Gastrocnemius medialis (tissue), 4 donors: ENCODE measurements at regions not wholly inside any gene's neighbourhood (a gene's known extent, or its start where the extent isn't known, plus 50 kb on each side); places are given as distances from the start of the nearest gene placed in this dataset.

Source experiments
- ATAC-seq, 2 donors: fragments of 150-250 bp; one replicate each; pipeline ENCODE4 v1.9.1; 2016
- DNase-seq, 2 donors: peaks; one replicate each; pipeline ENCODE4 v3.0.0-alpha.2; 2019
- H3K27ac ChIP-seq, 4 donors: fragments of 200-600 bp; sonication (generic); 1 replicate in 1 of 4; 2 replicates in 3 of 4; pipeline ENCODE4 v1.5.1; 2016 to 2018; ENCODE audit warnings: mild to moderate bottlenecking in 2 of 4, moderate library complexity in 1 of 4
- H3K27me3 ChIP-seq, 3 donors: fragments of 200-600 bp; sonication (generic) in 2 of 3; 1 replicate in 1 of 3; 2 replicates in 2 of 3; pipeline versions ENCODE4 v1.5.1 to v1.6.0; 2016 to 2019; ENCODE audit warnings: mild to moderate bottlenecking in 1 of 3, moderate library complexity in 1 of 3
- H3K36me3 ChIP-seq, 2 donors: fragments of 200-600 bp; sonication (generic) in 1 of 2; one replicate each; pipeline ENCODE4 v1.5.1; 2017 to 2018
- H3K4me1 ChIP-seq, 2 donors: fragments of 200-600 bp; sonication (generic) in 1 of 2; one replicate each; pipeline ENCODE4 v1.5.1; 2016 to 2017; ENCODE audit warnings: mild to moderate bottlenecking in 2 of 2
- H3K4me3 ChIP-seq, 4 donors: fragments of 200-600 bp; sonication (generic) in 3 of 4; 1 replicate in 1 of 4; 2 replicates in 3 of 4; pipeline ENCODE4 v1.5.1; 2016 to 2019; ENCODE audit warnings: mild to moderate bottlenecking in 2 of 4
- H3K9me3 ChIP-seq, 3 donors: fragments of 200-600 bp; sonication (generic) in 2 of 3; 1 replicate in 1 of 3; 2 replicates in 2 of 3; pipeline ENCODE4 v1.5.1; 2016 to 2019
- POLR2A ChIP-seq, 2 donors: fragments of 450-650 bp; IDR thresholded peaks; one replicate each; pipeline ENCODE4 v1.6.1; 2017; ENCODE audit warnings: antibody characterized with exemption in 2 of 2, mild to moderate bottlenecking in 2 of 2, moderate library complexity in 2 of 2
- in situ Hi-C, 4 donors: fragments of 200-750 bp; cut with MboI; loops; one replicate each; pipeline versions ENCODE4 v1.15.0 to v1.8.0; 2017; ENCODE audit warnings: low sequenced_read_pairs in 4 of 4
- intact Hi-C: fragments of 100-400 bp; cut with DNase I; formaldehyde crosslinking; loops from one replicate; pipeline ENCODE4 v1.15.1; 2023; ENCODE audit warnings: low total_unique reads
- TF ChIP-seq, protein P1 (sequence below), 5 experiments: fragments of 450-650 bp in 3 of 5; fragments of 200-600 bp in 2 of 5; sonication (generic) in 2 of 5; IDR thresholded peaks in 4 of 5; conservative IDR thresholded peaks in 1 of 5; 1 replicate in 4 of 5; 2 replicates in 1 of 5; pipeline ENCODE4 v1.5.1; 2016 to 2019; ENCODE audit warnings: antibody characterized with exemption in 5 of 5, mild to moderate bottlenecking in 3 of 5, moderate library complexity in 3 of 5

DNA sequence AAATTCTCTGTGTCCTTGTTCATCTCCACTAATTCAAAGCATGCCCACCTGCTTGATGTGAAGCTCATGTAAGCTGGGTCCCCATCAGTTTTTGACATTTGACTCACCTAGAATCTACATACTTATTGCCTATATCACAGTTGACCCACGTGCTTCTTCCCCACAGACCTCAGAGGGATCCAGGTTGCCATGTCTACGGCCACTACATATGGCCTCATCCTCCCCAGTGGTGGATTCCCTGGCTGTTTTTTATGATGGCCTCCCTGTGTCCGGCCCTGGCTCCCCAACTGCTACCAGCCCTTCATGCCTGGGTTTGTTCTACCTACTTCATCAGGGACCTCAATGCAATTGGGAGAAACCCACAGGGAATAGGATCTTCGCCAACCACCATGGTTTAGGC is 187.4 kb upstream of the GDF10 start:
- no peak for DNase-seq
- H3K27me3 ChIP-seq, result no peaks in the 10 kb centered on the region
- TF ChIP-seq, protein P1, sequence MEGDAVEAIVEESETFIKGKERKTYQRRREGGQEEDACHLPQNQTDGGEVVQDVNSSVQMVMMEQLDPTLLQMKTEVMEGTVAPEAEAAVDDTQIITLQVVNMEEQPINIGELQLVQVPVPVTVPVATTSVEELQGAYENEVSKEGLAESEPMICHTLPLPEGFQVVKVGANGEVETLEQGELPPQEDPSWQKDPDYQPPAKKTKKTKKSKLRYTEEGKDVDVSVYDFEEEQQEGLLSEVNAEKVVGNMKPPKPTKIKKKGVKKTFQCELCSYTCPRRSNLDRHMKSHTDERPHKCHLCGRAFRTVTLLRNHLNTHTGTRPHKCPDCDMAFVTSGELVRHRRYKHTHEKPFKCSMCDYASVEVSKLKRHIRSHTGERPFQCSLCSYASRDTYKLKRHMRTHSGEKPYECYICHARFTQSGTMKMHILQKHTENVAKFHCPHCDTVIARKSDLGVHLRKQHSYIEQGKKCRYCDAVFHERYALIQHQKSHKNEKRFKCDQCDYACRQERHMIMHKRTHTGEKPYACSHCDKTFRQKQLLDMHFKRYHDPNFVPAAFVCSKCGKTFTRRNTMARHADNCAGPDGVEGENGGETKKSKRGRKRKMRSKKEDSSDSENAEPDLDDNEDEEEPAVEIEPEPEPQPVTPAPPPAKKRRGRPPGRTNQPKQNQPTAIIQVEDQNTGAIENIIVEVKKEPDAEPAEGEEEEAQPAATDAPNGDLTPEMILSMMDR (IDR thresholded peaks at IDR 0.05 in 4 of 5, conservative IDR thresholded peaks at IDR 0.05 in 1 of 5), result no peak
- no peak for TF ChIP-seq POLR2A (IDR thresholded peaks at IDR 0.05)
- intact Hi-C loops, result no loop called here
- in situ Hi-C loops, result no loop called here
- no peaks in the 10 kb centered on the region for H3K36me3 ChIP-seq
- ATAC-seq, result no peak
- H3K4me1 ChIP-seq, result peaks cover 0 to 4% of the 10 kb centered on the region in 2 donors
- H3K27ac ChIP-seq, result no peak overlapping the region
- H3K9me3 ChIP-seq, result no peaks in the 10 kb centered on the region
- no peak overlapping the region for H3K4me3 ChIP-seq

DNA sequence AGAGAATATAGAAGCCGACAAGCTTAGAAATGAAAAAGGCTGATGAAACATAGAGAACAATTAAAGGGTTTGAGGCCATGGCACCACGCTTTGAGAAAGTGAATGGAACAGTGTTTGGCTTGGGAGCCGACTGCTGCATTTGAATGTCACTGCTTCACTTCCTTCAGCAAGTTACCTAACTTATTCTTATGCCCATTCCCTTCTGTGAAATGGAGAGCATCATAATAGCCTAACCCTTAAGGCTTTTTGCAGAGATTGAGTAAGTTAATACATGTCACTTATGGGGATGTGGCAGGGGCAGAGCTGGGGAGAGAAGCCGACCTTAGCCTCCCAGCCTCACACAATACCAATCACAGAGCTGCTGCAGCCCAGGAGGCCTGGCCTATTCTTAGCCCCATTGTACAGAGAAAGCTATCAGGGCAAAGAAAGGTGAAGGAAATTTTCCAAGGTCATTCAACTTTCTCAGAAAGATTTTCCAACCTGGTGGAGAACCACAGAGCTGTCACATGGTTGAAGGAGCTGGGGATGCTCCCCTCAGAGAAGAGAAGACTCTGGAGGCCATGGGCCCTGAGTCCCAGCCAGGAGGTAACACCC is 186.0 kb upstream of the GDF10 start:
- intact Hi-C loops, result no loop called here
- no peak for DNase-seq
- TF ChIP-seq POLR2A (IDR thresholded peaks at IDR 0.05), result no peak
- TF ChIP-seq, protein P1 (IDR thresholded peaks at IDR 0.05 in 4 of 5, conservative IDR thresholded peaks at IDR 0.05 in 1 of 5), result no peak

DNA sequence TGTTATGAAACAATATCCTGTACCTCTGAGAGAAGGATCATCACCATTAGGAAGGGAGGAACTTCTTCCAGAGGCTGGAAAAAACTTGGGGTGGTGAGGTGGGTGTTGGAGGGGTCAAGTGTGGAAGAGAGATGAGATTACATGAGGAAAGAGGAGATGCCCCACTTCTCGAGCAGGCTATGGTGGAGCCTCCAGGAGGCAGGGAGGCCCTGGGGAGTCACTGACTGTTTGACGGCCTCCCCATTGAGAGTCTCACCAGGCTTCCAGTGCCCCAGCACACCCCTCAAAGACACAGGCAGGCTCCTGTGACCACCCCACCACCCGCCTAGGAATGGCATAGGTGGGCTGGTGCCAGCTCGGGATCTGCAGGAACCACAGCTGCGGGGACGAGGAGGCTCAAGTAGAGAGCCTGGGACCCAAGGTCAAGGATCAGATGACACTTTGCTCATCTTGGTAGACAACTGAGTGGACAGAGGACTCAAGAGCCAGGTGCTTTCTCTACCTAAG is 185.3 kb upstream of the GDF10 start:
- Histone ChIP-seq H3K4me1 (peaks cover 0 to 4% of the 10 kb centered on the region in 2 donors), H3K27me3 (no peaks in the 10 kb centered on the region), H3K9me3 (no peaks in the 10 kb centered on the region), H3K4me3 (no peak overlapping the region), H3K36me3 (no peaks in the 10 kb centered on the region), H3K27ac (no peak overlapping the region)
- DNase-seq (no peak), ATAC-seq (no peak)
- intact Hi-C loops (no loop called here), in situ Hi-C loops (no loop called here)
- TF ChIP-seq POLR2A (IDR thresholded peaks at IDR 0.05), result no peak
- TF ChIP-seq, protein P1 (IDR thresholded peaks at IDR 0.05 in 4 of 5, conservative IDR thresholded peaks at IDR 0.05 in 1 of 5), result no peak

More for the DNA sequence above, 186.0 kb upstream of the GDF10 start:
- no peaks in the 10 kb centered on the region for H3K36me3 ChIP-seq
- no peak overlapping the region for H3K27ac ChIP-seq
- peaks cover 0 to 4% of the 10 kb centered on the region in 2 donors for H3K4me1 ChIP-seq
- in situ Hi-C loops, result no loop called here
- no peaks in the 10 kb centered on the region for H3K27me3 ChIP-seq
- no peak overlapping the region for H3K4me3 ChIP-seq
- ATAC-seq, result no peak
- no peaks in the 10 kb centered on the region for H3K9me3 ChIP-seq

DNA sequence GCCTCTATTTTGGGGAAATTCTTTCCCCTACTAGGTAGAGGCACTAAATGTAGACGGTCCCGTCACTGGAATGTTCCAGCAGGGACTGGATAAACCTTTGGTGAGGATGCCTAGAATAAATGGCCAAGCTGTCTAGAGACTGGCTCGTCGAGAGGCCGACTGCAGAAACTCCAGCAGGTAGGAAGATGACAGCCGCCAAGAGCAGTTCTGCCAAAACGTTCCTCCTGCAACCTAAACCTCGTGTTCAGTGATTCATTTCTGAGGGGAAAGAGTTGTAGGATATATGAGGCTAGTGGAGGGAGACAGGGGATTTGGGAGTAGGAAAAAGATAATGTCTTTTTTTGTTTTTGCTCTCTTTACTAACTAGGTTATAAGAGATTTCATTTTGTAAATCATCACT is 184.7 kb upstream of the GDF10 start:
- Histone ChIP-seq H3K4me1 (peaks cover 0 to 4% of the 10 kb centered on the region in 2 donors), H3K27me3 (no peaks in the 10 kb centered on the region), H3K36me3 (no peaks in the 10 kb centered on the region), H3K9me3 (no peaks in the 10 kb centered on the region), H3K27ac (no peak overlapping the region), H3K4me3 (no peak overlapping the region)
- in situ Hi-C loops (no loop called here), intact Hi-C loops (no loop called here)
- ATAC-seq, result peak; percentile 58 to 87
- no peak for TF ChIP-seq POLR2A (IDR thresholded peaks at IDR 0.05)
- TF ChIP-seq, protein P1 (IDR thresholded peaks at IDR 0.05 in 4 of 5, conservative IDR thresholded peaks at IDR 0.05 in 1 of 5), result no peak
- no peak for DNase-seq

DNA sequence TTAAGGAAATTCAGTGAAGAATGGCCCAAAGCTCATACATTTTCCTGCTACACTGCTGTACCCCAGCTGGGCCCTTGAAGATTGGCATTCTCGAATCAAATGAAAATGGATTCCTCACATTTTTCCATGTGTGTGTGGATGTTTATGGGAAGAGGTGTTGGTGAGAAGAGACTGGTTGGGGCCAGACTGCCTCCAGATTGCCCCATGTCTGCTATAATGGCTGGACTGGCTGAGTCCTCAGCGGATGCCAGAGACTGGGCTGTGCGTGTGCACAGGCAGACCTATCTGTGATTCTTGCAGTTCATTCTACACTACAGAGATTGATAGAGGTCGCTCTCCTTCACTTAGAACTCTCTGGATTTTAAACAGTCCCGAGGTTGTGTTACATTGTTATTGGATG is 183.6 kb upstream of the GDF10 start:
- no peak overlapping the region for H3K27ac ChIP-seq
- TF ChIP-seq, protein P1 (IDR thresholded peaks at IDR 0.05 in 4 of 5, conservative IDR thresholded peaks at IDR 0.05 in 1 of 5), result no peak
- TF ChIP-seq POLR2A (IDR thresholded peaks at IDR 0.05), result no peak
- DNase-seq (no peak), ATAC-seq (no peak)
- in situ Hi-C loops, result no loop called here
- intact Hi-C loops, result no loop called here
- H3K27me3 ChIP-seq, result no peaks in the 10 kb centered on the region
- no peaks in the 10 kb centered on the region for H3K36me3 ChIP-seq
- peaks cover 0 to 4% of the 10 kb centered on the region in 2 donors for H3K4me1 ChIP-seq
- no peak overlapping the region for H3K4me3 ChIP-seq
- no peaks in the 10 kb centered on the region for H3K9me3 ChIP-seq
